ENCODE measurements at regions not wholly inside any gene's neighbourhood (a gene's known extent, or its start where the extent isn't known, plus 50 kb on each side); places are given as distances from the start of the nearest gene placed in this dataset.

GRCh38 chr5:38039091-38039490 is 199.2 kb upstream of the GDNF start:
- TF ChIP-seq, protein P1, sequence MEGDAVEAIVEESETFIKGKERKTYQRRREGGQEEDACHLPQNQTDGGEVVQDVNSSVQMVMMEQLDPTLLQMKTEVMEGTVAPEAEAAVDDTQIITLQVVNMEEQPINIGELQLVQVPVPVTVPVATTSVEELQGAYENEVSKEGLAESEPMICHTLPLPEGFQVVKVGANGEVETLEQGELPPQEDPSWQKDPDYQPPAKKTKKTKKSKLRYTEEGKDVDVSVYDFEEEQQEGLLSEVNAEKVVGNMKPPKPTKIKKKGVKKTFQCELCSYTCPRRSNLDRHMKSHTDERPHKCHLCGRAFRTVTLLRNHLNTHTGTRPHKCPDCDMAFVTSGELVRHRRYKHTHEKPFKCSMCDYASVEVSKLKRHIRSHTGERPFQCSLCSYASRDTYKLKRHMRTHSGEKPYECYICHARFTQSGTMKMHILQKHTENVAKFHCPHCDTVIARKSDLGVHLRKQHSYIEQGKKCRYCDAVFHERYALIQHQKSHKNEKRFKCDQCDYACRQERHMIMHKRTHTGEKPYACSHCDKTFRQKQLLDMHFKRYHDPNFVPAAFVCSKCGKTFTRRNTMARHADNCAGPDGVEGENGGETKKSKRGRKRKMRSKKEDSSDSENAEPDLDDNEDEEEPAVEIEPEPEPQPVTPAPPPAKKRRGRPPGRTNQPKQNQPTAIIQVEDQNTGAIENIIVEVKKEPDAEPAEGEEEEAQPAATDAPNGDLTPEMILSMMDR (conservative IDR thresholded peaks at IDR 0.05; ENCODE audit: low read depth, low read length): no peak
- TF ChIP-seq RAD21 (IDR thresholded peaks at IDR 0.05; ENCODE audit: low read length) (no peak), MAZ (IDR thresholded peaks at IDR 0.05; ENCODE audit: borderline replicate concordance, low read depth, low read length) (no peak), POLR2A (IDR thresholded peaks at IDR 0.05; ENCODE audit: low read depth, low read length) (no peak)
